SIG-M5 treated with dmso at 0.1 percent for 504 hours (cell line): ENCODE measurements at regions not wholly inside any gene's neighbourhood (a gene's known extent, or its start where the extent isn't known, plus 50 kb on each side); places are given as distances from the start of the nearest gene placed in this dataset.
"Not testable (repeated sequence)": the region's sequence is repeated elsewhere in the genome, so short reads cannot be mapped to it uniquely, and the experiment has no call there.

Source experiments
- DNase-seq: peaks from one replicate; lab custom pipeline; 2025; ENCODE audit not compliant: unreplicated experiment; lab: John Stamatoyannopoulos, UW

GRCh38 chr17:73914536-73915274 lies 270.5 kb upstream of the SDK2 start:
- no peak for DNase-seq

- not testable (repeated sequence) for DNase-seq
Measured at GRCh38 chr17:73919033-73919432, 274.8 kb upstream of the SDK2 start.

GRCh38 chr17:73921306-73921705 lies 277.1 kb upstream of the SDK2 start:
- DNase-seq = no peak

GRCh38 chr17:73924114-73924908 lies 279.2 kb upstream of the RPL38 start:
- DNase-seq = no peak

- no peak for DNase-seq
Measured at GRCh38 chr17:73924909-73925186, 278.6 kb upstream of the RPL38 start.

- DNase-seq = no peak
Measured at GRCh38 chr17:73929860-73930430, 273.5 kb upstream of the RPL38 start.

GRCh38 chr17:73932216-73932749 lies 271.2 kb upstream of the RPL38 start:
- no peak for DNase-seq

GRCh38 chr17:73933164-73933766 lies 270.2 kb upstream of the RPL38 start:
- DNase-seq = no peak

- DNase-seq = no peak
Measured at GRCh38 chr17:73933871-73934270, 269.6 kb upstream of the RPL38 start.

GRCh38 chr17:73934696-73935095 lies 268.8 kb upstream of the RPL38 start:
- DNase-seq = no peak

- no peak for DNase-seq
Measured at GRCh38 chr17:73936908-73937627, 266.4 kb upstream of the RPL38 start.

GRCh38 chr17:73938706-73939105 lies 264.8 kb upstream of the RPL38 start:
- DNase-seq = no peak

GRCh38 chr17:73939806-73940205 lies 263.7 kb upstream of the RPL38 start:
- no peak for DNase-seq

- DNase-seq = no peak
Measured at GRCh38 chr17:73940511-73940910, 263.0 kb upstream of the RPL38 start.

GRCh38 chr17:73941919-73942530 lies 261.5 kb upstream of the RPL38 start:
- DNase-seq = no peak

GRCh38 chr17:73942703-73943415 lies 260.6 kb upstream of the RPL38 start:
- DNase-seq = no peak

- DNase-seq = no peak
Measured at GRCh38 chr17:73943416-73944110, 259.9 kb upstream of the RPL38 start.

GRCh38 chr17:73944366-73944765 lies 259.1 kb upstream of the RPL38 start:
- no peak for DNase-seq

GRCh38 chr17:73947281-73947965 lies 256.1 kb upstream of the RPL38 start:
- no peak for DNase-seq
